Heart left ventricle (tissue), 16 donors: ENCODE measurements at regions not wholly inside any gene's neighbourhood (a gene's known extent, or its start where the extent isn't known, plus 50 kb on each side); places are given as distances from the start of the nearest gene placed in this dataset.

ENCODE experiments used
- ATAC-seq, 4 donors: fragments of 200-7000 bp; cut with Tn5 transposase; one replicate each; pipeline ENCODE4 v1.9.1; 2020 to 2022; ENCODE audit warnings: moderate library complexity in 4 of 4, mild to moderate bottlenecking in 3 of 4, moderate number of reproducible peaks in 1 of 4
- DNase-seq, 5 donors: peaks; one replicate each; pipeline ENCODE4 v3.0.0-alpha.2; 2020
- H3K27ac ChIP-seq, 12 donors: fragments of 200-600 bp; sonication (generic) in 4 of 12; one replicate each; pipeline versions ENCODE4 v1.5.0 to v1.8.0; 2016 to 2022; ENCODE audit warnings: mild to moderate bottlenecking in 2 of 12
- H3K27me3 ChIP-seq, 9 donors: fragments of 200-600 bp; sonication (generic) in 2 of 9; one replicate each; pipeline versions ENCODE4 v1.5.1 to v1.8.0; 2016 to 2022; ENCODE audit warnings: mild to moderate bottlenecking in 3 of 9
- H3K36me3 ChIP-seq, 9 donors: fragments of 200-600 bp; sonication (generic) in 2 of 9; one replicate each; pipeline versions ENCODE4 v1.5.0 to v1.8.0; 2018 to 2022; ENCODE audit warnings: mild to moderate bottlenecking in 2 of 9
- H3K4me1 ChIP-seq, 12 donors: fragments of 200-600 bp; sonication (generic) in 4 of 12; one replicate each; pipeline versions ENCODE4 v1.5.0 to v1.8.0; 2016 to 2022; ENCODE audit warnings: mild to moderate bottlenecking in 3 of 12
- H3K4me3 ChIP-seq, 12 donors: fragments of 200-600 bp; sonication (generic) in 4 of 12; one replicate each; pipeline versions ENCODE4 v1.5.0 to v1.8.0; 2017 to 2022; ENCODE audit warnings: mild to moderate bottlenecking in 9 of 12, moderate library complexity in 4 of 12
- H3K9me3 ChIP-seq, 12 donors: fragments of 200-600 bp; sonication (generic) in 4 of 12; one replicate each; pipeline versions ENCODE4 v1.5.0 to v1.8.0; 2016 to 2022; ENCODE audit warnings: mild to moderate bottlenecking in 1 of 12
- POLR2A ChIP-seq, 2 donors: fragments of 450-650 bp; IDR thresholded peaks; one replicate each; pipeline ENCODE4 v1.6.1; 2017; ENCODE audit warnings: antibody characterized with exemption in 2 of 2, mild to moderate bottlenecking in 2 of 2, moderate library complexity in 2 of 2
- WGBS, 4 donors: extraction: QIAGEN DNeasy Blood & Tissue Kit in 2 of 4; methylation state at CpG; one replicate each; pipeline versions ENCODE4 v1.1.5 to v1.1.7; 2013 to 2018; 5-methylcytosine and 5-hydroxymethylcytosine counted together
- intact Hi-C, 10 donors: fragments of 100-400 bp; cut with DNase I; formaldehyde crosslinking; loops; one replicate each; pipeline versions ENCODE4 v1.11.1 to v1.14.2; 2022
- TF ChIP-seq, protein P1 (sequence below), 12 donors: fragments of 200-600 bp; sonication (generic) in 4 of 12; IDR thresholded peaks; one replicate each; pipeline versions ENCODE4 v1.5.0 to v1.8.0; 2018 to 2022; ENCODE audit warnings: antibody characterized with exemption in 12 of 12, mild to moderate bottlenecking in 5 of 12
- donor health status: ischemic (EF 13 %, LVEDD 7.1; RV severe dilation, severe dysfunction).
- donor health status: healthy with polysubstance abuse.
- donor health status: DM: no; HTN: yes; CAD: no.
- donor health status: DM: no; HTN: no; CAD: no.
- donor health status: ischemic (EF 25% LVEDD 6.9; RV normal size, moderate dysfunction).
- donor health status: ischemic (EF 25% LVEDD 5.7; RV mildly dilated, moderate dysfunction).
- donor health status: healthy.
- donor health status: DM: yes; HTN: yes; CAD: no.
- donor health status: ischemic (EF 35%, LVEDD 5.7; RV mildly dilated, moderate dysfunction).
- donor health status: nonischemic (EF 11% LVEDD 7.7; RV severe dilation, severe dysfunction).
- donor health status: DM: yes; HTN: yes; CAD: no.
- donor health status: PGD.
- donor health status: ischemic (EF 29% LVEDD 5.4; RV normal size, mild dysfunction).
- donor health status: nonischemic (EF 23%, LVEDD 6.1; RV moderate dilation, normal function).

DNA sequence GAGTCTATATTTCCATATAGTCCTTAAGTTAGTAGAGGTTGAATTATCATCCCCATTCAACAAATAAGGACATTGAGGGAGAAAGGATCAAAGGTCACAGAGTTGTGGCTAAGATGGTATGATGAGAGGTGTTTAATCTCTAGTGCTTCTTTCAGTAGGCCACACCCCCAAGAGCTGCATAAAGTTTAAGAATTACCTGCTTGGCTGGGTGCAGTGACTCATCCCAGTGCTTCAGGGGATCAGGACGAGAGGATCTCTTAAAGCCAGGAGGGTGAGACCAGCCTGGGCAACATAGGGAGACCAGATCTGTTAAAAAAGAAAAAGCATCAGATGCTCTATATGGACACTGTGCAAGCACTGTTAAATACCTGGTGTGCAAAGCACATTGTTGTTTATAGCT lies 560.0 kb upstream of the KLHL1 start:
- TF ChIP-seq, protein P1, sequence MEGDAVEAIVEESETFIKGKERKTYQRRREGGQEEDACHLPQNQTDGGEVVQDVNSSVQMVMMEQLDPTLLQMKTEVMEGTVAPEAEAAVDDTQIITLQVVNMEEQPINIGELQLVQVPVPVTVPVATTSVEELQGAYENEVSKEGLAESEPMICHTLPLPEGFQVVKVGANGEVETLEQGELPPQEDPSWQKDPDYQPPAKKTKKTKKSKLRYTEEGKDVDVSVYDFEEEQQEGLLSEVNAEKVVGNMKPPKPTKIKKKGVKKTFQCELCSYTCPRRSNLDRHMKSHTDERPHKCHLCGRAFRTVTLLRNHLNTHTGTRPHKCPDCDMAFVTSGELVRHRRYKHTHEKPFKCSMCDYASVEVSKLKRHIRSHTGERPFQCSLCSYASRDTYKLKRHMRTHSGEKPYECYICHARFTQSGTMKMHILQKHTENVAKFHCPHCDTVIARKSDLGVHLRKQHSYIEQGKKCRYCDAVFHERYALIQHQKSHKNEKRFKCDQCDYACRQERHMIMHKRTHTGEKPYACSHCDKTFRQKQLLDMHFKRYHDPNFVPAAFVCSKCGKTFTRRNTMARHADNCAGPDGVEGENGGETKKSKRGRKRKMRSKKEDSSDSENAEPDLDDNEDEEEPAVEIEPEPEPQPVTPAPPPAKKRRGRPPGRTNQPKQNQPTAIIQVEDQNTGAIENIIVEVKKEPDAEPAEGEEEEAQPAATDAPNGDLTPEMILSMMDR (IDR thresholded peaks at IDR 0.05): no peak
- TF ChIP-seq POLR2A (IDR thresholded peaks at IDR 0.05): no peak
- WGBS, 4 donors: 63 to 80% (median 68%) methylated on average over 1 of the region's 1 CpG
- intact Hi-C loops: no loop called here

DNA sequence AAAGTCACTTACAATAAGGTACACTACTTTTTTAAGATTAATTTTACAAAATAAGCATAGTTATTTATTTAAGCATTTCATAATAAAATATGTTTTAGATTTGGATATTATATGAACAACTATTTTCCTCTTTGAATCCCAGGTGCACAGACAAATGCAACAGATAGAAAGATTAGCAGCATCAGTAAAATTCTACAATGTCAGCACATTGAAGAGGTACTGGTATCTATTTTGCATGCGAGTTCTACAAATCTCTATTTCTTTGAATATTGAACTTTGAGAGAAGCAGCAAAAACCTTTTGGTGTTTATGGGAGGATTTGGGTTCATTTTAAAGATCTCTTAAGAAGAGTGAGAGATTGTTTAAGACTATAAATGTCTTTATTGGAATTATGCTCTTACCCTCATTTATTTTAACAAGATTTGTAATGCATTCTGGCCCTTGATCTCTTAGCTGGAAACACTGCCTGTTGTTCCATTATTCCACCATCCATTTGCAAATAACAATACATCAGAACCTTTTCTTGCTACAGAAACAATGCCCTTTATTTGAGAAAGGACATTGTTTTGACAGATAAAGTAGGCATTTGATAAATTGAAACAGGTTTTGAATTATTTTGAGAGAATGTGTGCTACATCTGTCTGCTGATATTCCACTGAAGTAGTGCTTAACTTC lies 558.8 kb upstream of the KLHL1 start:
- Histone ChIP-seq H3K36me3 (no peaks in the 10 kb centered on the region), H3K4me3 (no peak overlapping the region), H3K27me3 (no peaks in the 10 kb centered on the region), H3K27ac (no peak overlapping the region), H3K4me1 (no peaks in the 10 kb centered on the region), H3K9me3 (no peaks in the 10 kb centered on the region)
- WGBS, 4 donors: 91 to 98% (median 94%) methylated on average over 1 of the region's 1 CpG
- ATAC-seq: no peak
- no peak for TF ChIP-seq POLR2A (IDR thresholded peaks at IDR 0.05)
- TF ChIP-seq, protein P1 (IDR thresholded peaks at IDR 0.05): no peak
- intact Hi-C loops: no loop called here
- no peak for DNase-seq

More for the DNA sequence above, 560.0 kb upstream of the KLHL1 start:
- H3K4me3 ChIP-seq: no peak overlapping the region
- ATAC-seq: no peak
- no peaks in the 10 kb centered on the region for H3K9me3 ChIP-seq
- H3K4me1 ChIP-seq: no peaks in the 10 kb centered on the region
- no peak for DNase-seq
- H3K27me3 ChIP-seq: no peaks in the 10 kb centered on the region
- H3K27ac ChIP-seq: no peak overlapping the region
- no peaks in the 10 kb centered on the region for H3K36me3 ChIP-seq

DNA sequence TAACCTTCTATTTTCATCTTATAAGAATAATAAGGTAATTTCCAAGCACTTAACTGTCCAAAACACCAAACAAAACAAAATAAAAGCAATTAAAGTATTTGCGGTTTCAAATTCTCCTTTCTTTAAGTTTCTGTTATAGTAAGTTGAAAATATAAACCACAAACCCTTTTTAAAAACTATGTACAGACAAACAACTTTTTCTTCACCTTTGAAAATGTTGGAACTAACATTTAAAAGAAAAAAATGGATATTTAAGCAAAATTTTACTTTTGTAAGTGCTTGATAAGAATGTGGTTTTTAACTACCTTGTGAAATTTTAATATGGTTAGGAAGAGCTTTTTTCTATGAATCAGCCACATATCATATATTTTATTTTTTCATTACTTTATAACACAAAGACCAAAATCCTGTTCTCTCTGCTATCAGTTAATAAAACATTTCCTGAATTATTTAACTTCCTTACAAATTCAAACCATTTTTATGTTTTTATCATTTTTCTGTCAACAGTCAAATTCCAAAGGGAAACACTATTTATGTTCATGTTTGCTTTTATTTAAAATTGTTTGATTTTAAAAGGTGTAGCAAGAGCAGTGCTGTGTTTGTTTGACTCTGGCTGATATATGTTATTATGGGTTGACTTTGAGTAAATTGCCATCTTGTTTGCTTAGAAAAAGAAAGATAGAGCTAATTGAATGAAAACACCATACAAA lies 554.1 kb upstream of the KLHL1 start:
- no peak for DNase-seq
- intact Hi-C loops: no loop called here
- Histone ChIP-seq H3K27me3 (no peaks in the 10 kb centered on the region), H3K9me3 (no peaks in the 10 kb centered on the region), H3K4me3 (no peak overlapping the region), H3K4me1 (no peaks in the 10 kb centered on the region), H3K36me3 (no peaks in the 10 kb centered on the region), H3K27ac (no peak overlapping the region)
- 84 to 95% (median 90%) methylated on average over 1 of the region's 1 CpG for WGBS, 4 donors
- ATAC-seq: no peak
- no peak for TF ChIP-seq POLR2A (IDR thresholded peaks at IDR 0.05)
- TF ChIP-seq, protein P1 (IDR thresholded peaks at IDR 0.05): no peak

DNA sequence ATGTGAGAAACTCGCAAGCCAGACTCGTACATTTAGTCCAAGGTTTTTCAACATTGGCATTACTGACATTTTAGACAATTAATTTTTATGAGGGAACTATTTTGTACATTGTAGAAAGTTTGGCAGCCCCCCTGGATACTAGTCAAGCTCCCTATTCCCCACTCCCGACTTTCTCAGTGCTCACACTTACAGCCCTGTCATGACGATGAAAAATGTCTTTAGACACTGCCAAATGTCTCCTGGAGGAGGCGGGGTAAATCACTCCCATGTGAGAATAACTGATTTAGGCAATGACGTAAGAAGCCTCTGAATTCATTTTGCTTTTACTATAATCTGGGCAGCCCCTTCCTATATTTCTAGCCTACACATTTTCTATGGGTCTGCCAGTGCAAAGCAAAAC lies 535.8 kb upstream of the KLHL1 start:
- TF ChIP-seq, protein P1 (IDR thresholded peaks at IDR 0.05): no peak
- no peak for TF ChIP-seq POLR2A (IDR thresholded peaks at IDR 0.05)
- Histone ChIP-seq H3K36me3 (no peaks in the 10 kb centered on the region), H3K27me3 (no peaks in the 10 kb centered on the region), H3K4me1 (no peaks in the 10 kb centered on the region), H3K4me3 (no peak overlapping the region), H3K9me3 (no peaks in the 10 kb centered on the region), H3K27ac (no peak overlapping the region)
- 71 to 84% (median 79%) methylated on average over 6 of the region's 6 CpGs for WGBS, 4 donors
- intact Hi-C loops: no loop called here
- no peak for DNase-seq
- no peak for ATAC-seq
